Natural killer cell treated with Interleukin-12 subunit alpha and Interleukin-12 subunit beta and Interleukin-15 and Interleukin-18, amount 100 ng/mL, for 72 hours (primary cell): ENCODE measurements at regions not wholly inside any gene's neighbourhood (a gene's known extent, or its start where the extent isn't known, plus 50 kb on each side); places are given as distances from the start of the nearest gene placed in this dataset.

Experiments
- ATAC-seq, 2 donors: fragments of 150-1000 bp; cut with Tn5 transposase in 1 of 2; sonication (Bioruptor Pico), chemical (Tn5 transposase) in 1 of 2; 2 replicates each; pipeline ENCODE4 v1.10.0; 2021
- DNase-seq: peaks from one replicate; pipeline ENCODE4 v3.0.0; 2022; ENCODE audit warnings: low spot score
- H3K27ac Mint-ChIP-seq, 2 donors: 1 replicate in 1 of 2; 2 replicates in 1 of 2; pipeline ENCODE4 v1.8.0; 2022; ENCODE audit warnings: mixed read lengths in 2 of 2, mild to moderate bottlenecking in 1 of 2, moderate library complexity in 1 of 2
- H3K27me3 Mint-ChIP-seq, 2 donors: 1 replicate in 1 of 2; 2 replicates in 1 of 2; pipeline ENCODE4 v1.8.0; 2022; ENCODE audit warnings: mixed read lengths in 2 of 2
- H3K36me3 Mint-ChIP-seq: one replicate; pipeline ENCODE4 v1.8.0; 2022; ENCODE audit warnings: mixed read lengths
- H3K4me1 Mint-ChIP-seq, 2 donors: 1 replicate in 1 of 2; 2 replicates in 1 of 2; pipeline ENCODE4 v1.8.0; 2022; ENCODE audit warnings: low read depth in 2 of 2, mixed read lengths in 2 of 2, mild to moderate bottlenecking in 1 of 2
- H3K4me3 Mint-ChIP-seq: one replicate; pipeline ENCODE4 v1.8.0; 2022; ENCODE audit warnings: mixed read lengths
- H3K9me3 Mint-ChIP-seq: 2 replicates; pipeline ENCODE4 v1.8.0; 2022; ENCODE audit warnings: mixed read lengths

DNA sequence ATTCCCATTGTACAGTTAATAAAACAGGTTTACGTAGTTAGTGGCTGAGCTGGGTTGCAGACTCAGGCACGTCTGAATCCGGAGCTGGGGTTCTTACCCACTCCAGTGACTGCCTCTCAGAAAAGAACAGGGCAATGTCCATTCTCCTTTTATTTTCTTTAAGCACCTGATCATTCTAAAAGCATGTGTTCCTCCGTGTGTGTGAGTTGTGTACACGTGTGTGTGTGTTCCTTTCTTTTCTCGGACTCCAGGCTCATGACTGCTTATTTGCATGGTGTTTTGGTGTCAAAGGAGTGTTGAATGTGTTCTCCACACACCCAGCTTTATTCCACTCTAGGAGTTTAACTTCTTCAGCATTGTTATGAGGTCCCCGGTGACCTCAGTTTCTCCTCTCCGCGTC lies 260.1 kb downstream of the SNX10 start:
- no peak overlapping the region for H3K27ac Mint-ChIP-seq
- peaks cover 23 to 43% of the 10 kb centered on the region in 2 donors for H3K27me3 Mint-ChIP-seq
- H3K36me3 Mint-ChIP-seq = no peaks in the 10 kb centered on the region
- H3K4me3 Mint-ChIP-seq = no peak overlapping the region
- ATAC-seq = no peak
- peaks cover 0 to 4% of the 10 kb centered on the region in 2 donors for H3K4me1 Mint-ChIP-seq
- no peak for DNase-seq
- H3K9me3 Mint-ChIP-seq = no peaks in the 10 kb centered on the region

DNA sequence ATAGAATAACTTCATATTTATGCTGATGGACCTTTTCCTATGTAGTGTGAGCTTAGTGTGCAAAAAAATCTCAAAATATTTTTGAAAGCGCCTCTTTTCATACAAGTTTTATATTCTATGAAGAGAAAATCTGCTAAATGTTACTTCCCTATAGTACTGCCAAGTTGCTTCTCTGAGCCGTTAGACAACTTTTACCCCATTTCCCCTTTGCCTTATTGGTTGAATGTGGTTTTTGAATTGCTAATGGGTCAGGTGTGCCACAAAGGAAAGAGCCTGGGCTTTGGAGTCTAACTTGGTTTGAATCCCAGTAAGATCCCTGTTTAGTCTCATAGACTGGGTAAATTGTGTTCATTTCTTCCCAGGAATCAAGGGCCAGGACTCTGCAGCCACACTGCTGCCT lies 261.5 kb downstream of the SNX10 start:
- Mint-ChIP-seq H3K4me1 (peaks cover 0 to 4% of the 10 kb centered on the region in 2 donors), H3K9me3 (no peaks in the 10 kb centered on the region)

DNA sequence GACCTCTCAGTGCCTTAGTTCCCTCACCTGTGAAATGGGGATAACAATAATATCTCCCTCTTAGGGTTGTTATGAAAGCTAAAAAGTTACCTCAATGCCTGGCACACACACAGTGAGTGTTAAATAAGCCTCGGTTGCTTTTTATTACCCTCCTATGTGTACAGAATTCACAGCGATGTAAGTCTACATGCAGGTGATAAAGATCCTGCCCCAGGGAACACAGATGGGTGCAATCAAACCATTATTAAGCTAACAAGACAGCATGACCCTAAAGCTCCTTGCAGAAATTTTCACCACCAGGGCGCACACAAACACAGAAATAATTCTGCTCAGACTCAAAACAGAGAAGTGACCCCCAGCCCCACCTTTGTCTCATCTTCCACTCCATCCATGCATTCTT lies 261.9 kb downstream of the SNX10 start:
- H3K9me3 Mint-ChIP-seq = no peaks in the 10 kb centered on the region

More for the DNA sequence above, 261.5 kb downstream of the SNX10 start:
- ATAC-seq = no peak
- Mint-ChIP-seq H3K36me3 (no peaks in the 10 kb centered on the region), H3K27me3 (peaks cover 27 to 45% of the 10 kb centered on the region in 2 donors), H3K27ac (no peak overlapping the region), H3K4me3 (no peak overlapping the region)
- DNase-seq = no peak

DNA sequence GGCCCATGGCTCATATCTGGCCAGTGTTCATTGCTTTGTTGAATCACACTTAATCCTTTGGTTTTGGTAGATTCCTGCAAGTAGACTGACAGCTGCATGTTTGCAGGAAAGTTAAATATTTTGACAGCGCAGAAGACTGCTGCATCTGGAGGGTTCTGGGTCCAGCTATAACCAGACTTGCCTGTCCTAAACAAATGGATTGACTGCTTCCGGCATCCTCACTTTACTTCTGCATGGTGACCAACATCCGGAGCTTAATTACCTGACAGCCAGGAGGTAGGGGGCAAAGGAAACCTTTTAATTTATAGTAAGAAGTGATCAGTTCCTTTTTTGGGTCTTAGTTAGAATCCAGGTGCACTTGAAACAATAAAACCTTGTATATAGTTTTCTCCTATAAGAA lies 263.3 kb downstream of the SNX10 start:
- H3K4me3 Mint-ChIP-seq = no peak overlapping the region
- H3K36me3 Mint-ChIP-seq = no peaks in the 10 kb centered on the region
- no peak overlapping the region for H3K27ac Mint-ChIP-seq
- peaks cover 26 to 38% of the 10 kb centered on the region in 2 donors for H3K27me3 Mint-ChIP-seq
- no peak for DNase-seq
- ATAC-seq = no peak
- peaks cover 0 to 4% of the 10 kb centered on the region in 2 donors for H3K4me1 Mint-ChIP-seq
- H3K9me3 Mint-ChIP-seq = no peaks in the 10 kb centered on the region

More for the DNA sequence above, 261.9 kb downstream of the SNX10 start:
- Mint-ChIP-seq H3K4me3 (no peak overlapping the region), H3K36me3 (no peaks in the 10 kb centered on the region), H3K4me1 (peaks cover 0 to 4% of the 10 kb centered on the region in 2 donors), H3K27ac (no peak overlapping the region), H3K27me3 (peaks cover 24 to 40% of the 10 kb centered on the region in 2 donors)
- ATAC-seq = no peak
- DNase-seq = no peak

DNA sequence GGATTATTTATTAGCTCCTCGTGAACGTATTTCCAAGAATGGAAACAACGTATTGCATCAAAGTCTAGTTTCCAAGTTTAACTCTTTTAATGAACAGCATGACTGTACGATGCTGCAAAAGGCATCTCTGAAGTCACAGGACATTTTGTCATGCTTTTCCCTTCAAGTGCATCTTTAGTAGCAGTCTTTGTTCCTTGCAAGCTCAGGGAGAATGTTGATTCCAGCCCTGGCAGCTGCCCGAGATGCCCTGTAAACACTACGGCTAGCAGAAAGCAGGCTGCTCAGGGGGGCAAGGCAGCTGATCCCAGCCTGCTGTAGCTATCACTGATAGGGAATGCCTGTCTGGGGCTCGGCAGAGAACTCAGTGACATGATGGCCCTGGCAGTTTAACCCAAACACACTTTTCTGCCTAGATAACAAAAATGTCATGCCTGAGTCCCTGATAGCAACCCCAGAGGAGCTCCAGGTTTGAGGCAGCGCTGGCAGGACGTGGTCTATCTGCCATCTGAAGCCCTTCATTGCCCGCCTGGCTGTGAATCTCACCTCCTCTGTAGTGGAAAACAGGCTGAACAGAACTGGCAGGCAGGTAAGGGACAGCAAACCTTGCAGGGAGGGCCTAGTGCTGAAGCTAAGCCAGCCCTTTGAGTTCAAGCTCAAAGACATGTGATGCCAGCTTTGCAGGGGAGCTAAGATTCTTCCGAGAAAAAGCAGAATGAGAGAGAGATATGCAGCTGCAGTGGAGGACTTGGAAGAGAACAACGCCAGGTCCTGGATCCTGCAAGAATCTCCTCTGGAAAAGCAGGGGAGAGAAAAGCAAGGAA lies 264.6 kb downstream of the SNX10 start:
- Mint-ChIP-seq H3K4me3 (no peak overlapping the region), H3K36me3 (no peaks in the 10 kb centered on the region), H3K27me3 (peaks cover 23 to 38% of the 10 kb centered on the region in 2 donors), H3K4me1 (peaks cover 0 to 4% of the 10 kb centered on the region in 2 donors), H3K27ac (no peak overlapping the region), H3K9me3 (no peaks in the 10 kb centered on the region)
- no peak for ATAC-seq
- no peak for DNase-seq

DNA sequence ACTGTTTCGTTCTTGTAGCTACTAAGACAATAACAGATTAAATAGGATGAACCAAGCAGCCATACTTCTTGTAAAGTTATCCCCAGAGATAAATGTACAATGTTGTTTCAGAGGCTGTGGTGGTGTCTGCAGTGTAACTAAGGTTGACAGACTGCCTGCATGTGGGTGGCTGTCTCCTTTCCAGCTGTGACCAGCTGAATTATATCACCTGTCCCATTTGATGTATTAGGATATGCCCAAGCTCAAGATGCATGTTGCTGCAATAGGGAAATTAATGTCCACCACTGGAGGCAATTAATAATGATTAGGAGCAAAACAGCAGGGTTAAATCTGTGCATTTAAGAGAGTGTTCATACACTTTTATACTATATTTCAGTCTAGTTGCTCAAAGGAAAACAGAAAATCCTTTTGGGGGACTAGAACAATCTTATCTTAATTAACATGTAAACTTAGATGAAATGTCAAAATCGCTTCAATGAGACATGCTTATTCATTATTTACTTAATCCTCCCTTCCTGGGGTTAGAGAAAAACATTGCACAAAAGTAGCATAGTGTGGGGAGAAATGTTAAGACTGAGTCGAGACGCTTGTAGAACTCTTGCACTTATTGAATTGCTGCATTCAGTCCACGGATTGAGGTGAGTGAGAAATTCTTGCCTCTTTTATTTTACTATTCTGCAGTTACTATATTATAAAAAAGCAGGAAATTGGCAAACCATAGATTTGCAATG lies 269.0 kb downstream of the SNX10 start:
- Mint-ChIP-seq H3K27me3 (peaks cover 22 to 33% of the 10 kb centered on the region in 2 donors), H3K36me3 (no peaks in the 10 kb centered on the region), H3K4me1 (no peaks in the 10 kb centered on the region), H3K4me3 (no peak overlapping the region), H3K27ac (no peak overlapping the region), H3K9me3 (no peaks in the 10 kb centered on the region)
- no peak for ATAC-seq
- no peak for DNase-seq

DNA sequence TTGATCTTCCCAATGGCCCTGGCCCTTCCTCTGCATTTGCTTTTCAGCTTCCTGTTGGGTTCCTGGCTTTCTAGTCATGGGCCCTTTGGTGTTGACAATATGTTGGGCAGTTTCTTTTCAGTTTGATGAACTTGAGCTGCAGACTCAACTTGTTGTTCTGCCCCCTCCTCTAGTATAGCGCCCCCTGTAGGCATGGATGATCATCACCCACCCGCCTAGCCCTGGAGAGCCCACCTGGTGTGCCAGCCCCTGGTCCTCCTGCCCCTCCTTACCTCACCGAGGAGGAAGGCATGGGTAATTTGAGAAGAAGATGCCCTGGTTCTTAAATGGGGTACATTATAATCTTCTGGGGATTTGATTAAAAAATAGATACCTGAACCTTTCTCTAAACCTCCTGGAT lies 271.2 kb downstream of the SNX10 start:
- H3K4me1 Mint-ChIP-seq = no peaks in the 10 kb centered on the region
- no peak overlapping the region for H3K27ac Mint-ChIP-seq
- no peak overlapping the region for H3K4me3 Mint-ChIP-seq
- DNase-seq (no peak), ATAC-seq (no peak)
- peaks cover 16 to 38% of the 10 kb centered on the region in 2 donors for H3K27me3 Mint-ChIP-seq
- H3K36me3 Mint-ChIP-seq = no peaks in the 10 kb centered on the region
- H3K9me3 Mint-ChIP-seq = no peaks in the 10 kb centered on the region

DNA sequence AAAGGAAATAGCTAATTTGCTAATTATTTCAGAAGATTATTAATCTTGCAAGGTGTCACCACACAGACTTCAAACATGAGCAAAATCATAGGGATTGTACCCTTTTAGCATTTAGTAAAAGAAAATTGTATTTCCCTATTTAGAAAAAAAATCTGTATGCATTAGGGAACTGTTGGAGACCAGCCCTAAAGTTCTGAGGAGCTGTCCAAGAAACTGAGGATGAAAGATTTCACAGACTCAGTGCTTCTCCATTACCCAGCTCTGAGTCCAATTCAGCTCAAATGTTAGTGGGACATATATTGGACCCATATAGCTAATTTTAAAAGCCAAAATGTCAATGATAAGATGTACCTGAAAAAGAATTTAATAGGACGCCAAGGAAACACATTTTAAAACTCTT lies 271.7 kb downstream of the SNX10 start:
- H3K4me3 Mint-ChIP-seq = no peak overlapping the region
- H3K27me3 Mint-ChIP-seq = peaks cover 17 to 44% of the 10 kb centered on the region in 2 donors
- no peak for ATAC-seq
- no peaks in the 10 kb centered on the region for H3K4me1 Mint-ChIP-seq
- H3K9me3 Mint-ChIP-seq = no peaks in the 10 kb centered on the region
- no peak overlapping the region for H3K27ac Mint-ChIP-seq
- DNase-seq = no peak
- H3K36me3 Mint-ChIP-seq = no peaks in the 10 kb centered on the region

DNA sequence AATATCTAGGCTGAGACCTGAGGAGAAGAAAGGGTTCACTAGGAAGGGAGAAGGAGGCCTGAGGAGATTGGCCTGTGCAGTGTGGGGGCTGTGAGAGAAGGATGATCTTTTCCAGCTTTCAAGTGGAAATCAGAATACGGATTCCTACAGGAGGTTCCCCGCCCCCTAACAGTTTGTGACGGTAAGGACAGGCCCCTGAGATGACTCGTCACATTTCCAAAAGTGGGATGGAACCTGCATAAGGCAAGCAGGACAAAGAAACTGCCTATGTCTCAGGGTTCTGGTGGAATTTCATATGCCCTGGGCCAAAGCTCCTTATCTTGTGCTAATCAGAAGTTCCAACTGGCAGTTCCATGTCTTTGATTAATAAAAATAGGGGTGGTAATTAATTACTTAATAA lies 275.6 kb downstream of the SNX10 start:
- H3K9me3 Mint-ChIP-seq = no peaks in the 10 kb centered on the region
- peaks cover 24 to 65% of the 10 kb centered on the region in 2 donors for H3K27me3 Mint-ChIP-seq
- H3K27ac Mint-ChIP-seq = no peak overlapping the region
- no peaks in the 10 kb centered on the region for H3K4me1 Mint-ChIP-seq
- ATAC-seq (no peak), DNase-seq (no peak)
- no peak overlapping the region for H3K4me3 Mint-ChIP-seq
- H3K36me3 Mint-ChIP-seq = no peaks in the 10 kb centered on the region

DNA sequence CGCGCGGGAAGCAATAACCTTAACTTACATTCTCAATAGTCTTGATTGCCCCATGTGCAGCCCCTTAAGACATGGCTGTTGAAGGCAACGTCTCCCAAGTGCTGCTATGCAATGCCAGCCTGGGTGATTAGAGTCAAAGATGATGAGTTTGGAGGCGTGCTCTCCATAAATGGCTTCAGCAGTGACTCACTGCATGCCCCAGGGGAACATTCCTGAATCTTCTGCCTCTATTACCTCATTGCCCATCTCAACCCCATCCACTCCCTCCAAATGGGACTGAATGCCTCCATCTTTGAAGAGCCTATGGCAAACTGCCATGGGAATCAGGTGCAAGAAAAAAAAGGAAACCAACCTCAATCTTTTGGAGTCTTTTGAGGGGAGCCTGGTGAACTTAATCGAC lies 282.8 kb downstream of the SNX10 start:
- no peaks in the 10 kb centered on the region for H3K36me3 Mint-ChIP-seq
- H3K27ac Mint-ChIP-seq = no peak overlapping the region
- H3K9me3 Mint-ChIP-seq = no peaks in the 10 kb centered on the region
- no peaks in the 10 kb centered on the region for H3K4me1 Mint-ChIP-seq
- H3K4me3 Mint-ChIP-seq = no peak overlapping the region
- ATAC-seq = no peak
- peaks cover 22 to 31% of the 10 kb centered on the region in 2 donors for H3K27me3 Mint-ChIP-seq
- no peak for DNase-seq

DNA sequence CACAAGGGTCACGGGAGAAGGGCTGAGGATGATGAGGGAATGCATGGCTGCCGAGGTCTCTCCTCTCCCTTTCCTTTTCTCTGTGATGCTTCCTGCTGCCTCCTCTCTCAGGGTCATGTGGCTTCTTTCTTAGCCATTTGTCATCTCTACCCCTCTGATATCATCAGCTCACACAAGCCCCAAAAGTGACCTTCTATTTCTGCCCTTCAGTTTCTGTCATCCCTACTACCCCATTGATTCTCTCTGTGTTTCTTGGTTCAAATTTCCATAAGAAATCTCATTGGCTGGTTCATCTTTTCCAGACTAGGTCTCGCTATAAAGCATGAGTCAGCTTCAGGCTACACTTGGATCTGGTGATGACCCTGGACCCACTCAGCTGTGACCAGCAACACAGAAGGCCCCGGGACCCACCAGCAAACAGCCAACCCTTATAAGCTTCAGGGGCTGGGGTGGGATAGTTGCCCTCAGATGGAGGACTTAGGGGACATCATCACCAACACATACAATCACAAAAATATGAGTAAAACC lies 284.3 kb downstream of the SKAP2 start:
- Mint-ChIP-seq H3K4me3 (no peak overlapping the region), H3K27ac (no peak overlapping the region), H3K9me3 (no peaks in the 10 kb centered on the region), H3K27me3 (peaks cover 24 to 53% of the 10 kb centered on the region in 2 donors), H3K36me3 (no peaks in the 10 kb centered on the region), H3K4me1 (no peaks in the 10 kb centered on the region)
- no peak for ATAC-seq
- DNase-seq = no peak

DNA sequence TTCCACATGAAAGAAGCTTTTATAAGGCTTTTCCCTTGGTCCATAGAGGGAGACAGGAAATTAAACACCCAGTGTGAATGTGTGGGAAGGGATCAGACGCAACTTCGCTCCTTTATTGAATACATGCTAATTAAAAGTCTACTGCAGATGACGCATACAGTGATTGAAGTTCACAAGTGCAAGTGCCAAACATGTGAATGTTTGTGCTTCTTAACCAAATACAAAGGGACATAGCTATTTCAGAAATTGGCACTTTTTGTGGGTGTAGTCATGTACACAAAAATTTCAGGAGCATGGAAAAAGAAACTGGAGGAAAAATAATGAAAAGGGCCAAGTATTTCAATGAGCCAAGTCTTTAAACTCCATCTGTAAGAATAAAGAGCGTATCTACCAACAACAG lies 283.7 kb downstream of the SKAP2 start:
- H3K27me3 Mint-ChIP-seq = peaks cover 24 to 53% of the 10 kb centered on the region in 2 donors
- no peak for ATAC-seq
- H3K9me3 Mint-ChIP-seq = no peaks in the 10 kb centered on the region
- H3K36me3 Mint-ChIP-seq = no peaks in the 10 kb centered on the region
- DNase-seq = no peak
- H3K4me3 Mint-ChIP-seq = no peak overlapping the region
- H3K27ac Mint-ChIP-seq = no peak overlapping the region
- H3K4me1 Mint-ChIP-seq = no peaks in the 10 kb centered on the region

DNA sequence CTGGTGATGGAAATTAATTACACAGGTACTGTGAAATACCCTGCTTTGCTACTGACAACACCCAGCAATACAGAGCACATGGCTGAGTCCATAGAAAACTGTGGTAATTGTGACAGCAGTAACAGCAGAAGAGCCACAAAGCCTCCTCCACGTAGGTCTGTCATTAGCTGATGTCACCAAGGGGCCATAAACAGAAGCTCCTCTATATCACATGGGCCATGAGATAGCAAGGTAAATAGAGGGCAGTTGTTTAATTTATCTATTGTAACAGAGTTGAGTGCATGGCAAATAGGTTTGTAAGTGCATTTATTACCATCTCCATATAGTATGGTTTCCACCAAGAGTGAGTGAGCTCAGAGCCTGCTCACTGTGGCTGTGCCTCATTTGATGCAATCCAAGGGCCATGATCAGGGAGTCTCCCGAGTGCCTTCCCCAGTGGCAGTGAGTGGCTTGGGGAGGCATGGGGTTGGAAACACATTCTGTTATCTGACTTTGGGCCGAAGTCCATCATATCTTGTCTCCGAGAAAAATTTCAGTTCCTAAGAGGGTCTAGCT lies 281.2 kb downstream of the SKAP2 start:
- H3K27me3 Mint-ChIP-seq = peaks cover 17 to 48% of the 10 kb centered on the region in 2 donors

DNA sequence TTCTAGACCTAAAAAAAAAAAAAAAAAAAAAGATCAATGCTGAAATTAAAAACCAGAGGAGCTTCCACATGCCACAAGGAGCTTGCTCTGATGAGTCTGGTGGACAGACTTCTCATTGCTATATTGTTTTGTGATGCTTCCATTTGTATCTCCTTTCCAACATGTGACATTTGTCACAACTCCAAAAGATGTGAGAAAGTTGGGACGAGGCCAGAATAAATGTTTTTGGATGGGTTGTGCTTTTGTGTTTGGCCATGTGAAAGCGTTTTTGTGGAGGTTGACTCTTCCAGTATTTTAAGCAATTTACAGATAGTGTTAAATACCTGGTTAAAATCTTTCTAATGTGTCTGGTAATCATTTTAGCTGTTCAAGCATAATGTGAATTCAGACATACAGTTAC lies 280.1 kb downstream of the SKAP2 start:
- H3K9me3 Mint-ChIP-seq = no peaks in the 10 kb centered on the region
- ATAC-seq (no peak), DNase-seq (no peak)
- H3K36me3 Mint-ChIP-seq = no peaks in the 10 kb centered on the region
- H3K27ac Mint-ChIP-seq = no peak overlapping the region
- no peak overlapping the region for H3K4me3 Mint-ChIP-seq
- H3K27me3 Mint-ChIP-seq = peaks cover 16 to 43% of the 10 kb centered on the region in 2 donors
- no peaks in the 10 kb centered on the region for H3K4me1 Mint-ChIP-seq

More for the DNA sequence above, 281.2 kb downstream of the SKAP2 start:
- Mint-ChIP-seq H3K4me1 (no peaks in the 10 kb centered on the region), H3K36me3 (no peaks in the 10 kb centered on the region), H3K4me3 (no peak overlapping the region), H3K27ac (no peak overlapping the region), H3K9me3 (no peaks in the 10 kb centered on the region)
- ATAC-seq = no peak
- no peak for DNase-seq
